ENCODE measurements at regions not wholly inside any gene's neighbourhood (a gene's known extent, or its start where the extent isn't known, plus 50 kb on each side); places are given as distances from the start of the nearest gene placed in this dataset.

- H3K27me3 ChIP-seq (ENCODE audit: insufficient read depth, poor library complexity, severe bottlenecking), result no peaks in the 10 kb centered on the region
- no peak for DNase-seq (ENCODE audit: low read depth in 1 of 2, low spot score in 1 of 2)
These were observed 151.8 kb downstream of the IRF8 start for GRCh38 chr16:86050591-86051367.

GRCh38 chr16:86051368-86052114 lies 152.6 kb downstream of the IRF8 start:
- no peak for DNase-seq (ENCODE audit: low read depth in 1 of 2, low spot score in 1 of 2)
- Histone ChIP-seq H3K4me3 (replicated peaks; ENCODE audit: insufficient read depth, low read length) (no peak overlapping the region), H3K27ac (replicated peaks) (no peak overlapping the region), H3K27me3 (ENCODE audit: insufficient read depth, poor library complexity, severe bottlenecking) (no peaks in the 10 kb centered on the region)
- no peak for TF ChIP-seq SPI1 (IDR thresholded peaks at IDR 0.05; ENCODE audit: borderline replicate concordance, low read depth)
- TF ChIP-seq GABPA (IDR thresholded peaks at IDR 0.05; ENCODE audit: low read depth), result no peak
- no peak for TF ChIP-seq REST (IDR thresholded peaks at IDR 0.05; ENCODE audit: insufficient replicate concordance, low read depth)
- no peak for TF ChIP-seq CTCF (IDR thresholded peaks at IDR 0.05; ENCODE audit: insufficient read depth, low read length)
- TF ChIP-seq POLR2AphosphoS5 (IDR thresholded peaks at IDR 0.05; ENCODE audit: low read depth), result no peak

More at GRCh38 chr16:86050591-86051367, 151.8 kb downstream of the IRF8 start:
- Histone ChIP-seq H3K27ac (replicated peaks) (no peak overlapping the region), H3K4me3 (replicated peaks; ENCODE audit: insufficient read depth, low read length) (no peak overlapping the region)
- no peak for TF ChIP-seq SPI1 (IDR thresholded peaks at IDR 0.05; ENCODE audit: borderline replicate concordance, low read depth)
- no peak for TF ChIP-seq GABPA (IDR thresholded peaks at IDR 0.05; ENCODE audit: low read depth)
- no peak for TF ChIP-seq POLR2AphosphoS5 (IDR thresholded peaks at IDR 0.05; ENCODE audit: low read depth)
- TF ChIP-seq REST (IDR thresholded peaks at IDR 0.05; ENCODE audit: insufficient replicate concordance, low read depth), result no peak
- TF ChIP-seq CTCF (IDR thresholded peaks at IDR 0.05; ENCODE audit: insufficient read depth, low read length), result no peak

DNA sequence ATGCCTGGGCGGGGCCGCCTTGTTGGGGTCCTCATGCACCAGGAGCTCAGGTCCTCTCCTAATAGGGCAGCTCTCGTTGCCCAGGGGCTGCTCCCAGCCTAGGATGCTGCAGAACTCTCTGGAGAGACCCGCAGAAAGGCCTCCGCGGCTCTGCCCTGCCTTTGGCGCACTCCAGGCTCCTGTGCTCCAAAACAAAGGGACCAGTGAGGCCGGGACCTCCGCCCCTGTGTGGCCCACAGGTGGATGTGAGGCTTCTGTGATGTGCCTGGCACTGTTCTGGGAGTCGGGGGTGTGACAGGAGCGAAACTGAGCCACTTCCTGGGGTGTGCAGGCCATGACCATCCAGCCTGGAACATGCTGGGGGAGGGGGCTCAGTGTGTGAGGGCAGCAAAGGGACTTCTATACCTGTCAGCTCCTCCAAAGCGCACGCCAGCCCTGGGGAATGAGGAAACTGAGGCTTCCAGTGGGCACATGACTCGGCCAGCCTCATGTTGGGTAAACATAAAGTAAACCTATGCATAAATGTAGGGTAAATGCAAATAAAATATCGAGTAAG lies 153.2 kb downstream of the IRF8 start:
- H3K27me3 ChIP-seq (ENCODE audit: insufficient read depth, poor library complexity, severe bottlenecking), result no peaks in the 10 kb centered on the region
- DNase-seq (ENCODE audit: low read depth in 1 of 2, low spot score in 1 of 2), result no peak

More for the DNA sequence above, 153.2 kb downstream of the IRF8 start:
- H3K4me3 ChIP-seq (replicated peaks; ENCODE audit: insufficient read depth, low read length), result no peak overlapping the region
- H3K27ac ChIP-seq (replicated peaks), result no peak overlapping the region
- TF ChIP-seq POLR2AphosphoS5 (IDR thresholded peaks at IDR 0.05; ENCODE audit: low read depth) (no peak), CTCF (IDR thresholded peaks at IDR 0.05; ENCODE audit: insufficient read depth, low read length) (no peak), REST (IDR thresholded peaks at IDR 0.05; ENCODE audit: insufficient replicate concordance, low read depth) (no peak), GABPA (IDR thresholded peaks at IDR 0.05; ENCODE audit: low read depth) (no peak), SPI1 (IDR thresholded peaks at IDR 0.05; ENCODE audit: borderline replicate concordance, low read depth) (no peak)

Data from HL-60 (cell line).